ENCODE measurements at regions not wholly inside any gene's neighbourhood (a gene's known extent, or its start where the extent isn't known, plus 50 kb on each side); places are given as distances from the start of the nearest gene placed in this dataset.
A peak's percentile ranks its signal among the peaks of the same experiment; 100 is the strongest.
"Not testable (repeated sequence)": the region's sequence is repeated elsewhere in the genome, so short reads cannot be mapped to it uniquely, and the experiment has no call there.

DNA sequence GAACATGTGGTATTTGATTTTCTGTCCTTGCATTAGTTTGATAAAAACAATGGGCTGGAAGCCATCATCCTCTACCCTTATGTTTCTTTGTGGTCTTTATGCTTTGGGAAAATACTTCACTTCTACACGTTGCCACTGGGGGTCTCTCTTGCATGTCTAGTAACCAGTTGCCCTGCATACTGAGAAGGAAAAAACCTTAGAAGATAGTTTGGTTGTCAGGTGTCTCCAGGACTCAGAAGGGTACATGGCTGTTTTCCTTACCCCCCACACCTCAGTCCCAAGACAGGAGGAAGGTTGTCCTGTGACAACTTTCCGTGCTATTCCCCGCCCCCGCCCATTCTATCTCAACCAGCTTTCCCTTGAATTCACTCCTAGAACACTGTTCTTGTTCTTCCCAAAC, 62.1 kb upstream of the LANCL3 start:
- no peak for DNase-seq

DNA sequence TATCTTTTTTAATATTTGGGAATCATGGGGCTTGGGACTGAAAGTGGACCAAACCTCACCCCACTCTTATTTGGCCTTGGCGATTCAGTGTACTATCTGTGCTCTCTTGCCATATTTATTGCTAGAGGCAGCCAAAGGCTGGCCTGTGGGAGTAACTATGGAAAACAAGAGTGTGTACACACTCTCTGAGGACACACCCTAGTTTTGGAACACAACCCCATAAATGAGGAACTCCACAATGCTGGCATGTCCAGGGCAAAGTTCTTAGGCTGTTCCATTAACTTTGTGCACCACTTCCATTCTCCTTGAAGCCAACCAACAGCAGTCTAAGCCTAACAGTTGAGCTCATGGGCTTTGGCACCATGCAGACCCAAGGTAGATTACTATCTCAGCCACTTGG, 54.9 kb upstream of the LANCL3 start:
- not testable (repeated sequence) for DNase-seq

DNA sequence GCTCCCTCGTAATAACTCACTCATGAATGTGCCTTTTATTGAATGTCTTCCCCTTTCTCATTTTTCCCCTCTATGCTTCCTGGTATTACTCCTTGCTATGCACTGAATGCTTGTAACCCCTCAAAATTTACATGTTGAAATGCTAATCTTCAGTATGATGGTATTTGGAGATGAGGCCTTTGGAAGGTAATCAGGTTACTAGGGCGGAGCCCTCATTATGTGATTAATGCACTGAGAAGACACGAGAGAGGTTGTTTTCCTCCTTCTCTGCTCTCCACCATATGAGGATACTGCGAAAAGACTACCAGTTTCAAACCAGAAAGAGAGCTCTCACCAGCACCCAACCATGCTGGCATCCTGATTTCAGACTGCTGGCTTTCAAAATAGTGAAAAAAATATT, 52.2 kb upstream of the LANCL3 start:
- DNase-seq = not testable (repeated sequence)

DNA sequence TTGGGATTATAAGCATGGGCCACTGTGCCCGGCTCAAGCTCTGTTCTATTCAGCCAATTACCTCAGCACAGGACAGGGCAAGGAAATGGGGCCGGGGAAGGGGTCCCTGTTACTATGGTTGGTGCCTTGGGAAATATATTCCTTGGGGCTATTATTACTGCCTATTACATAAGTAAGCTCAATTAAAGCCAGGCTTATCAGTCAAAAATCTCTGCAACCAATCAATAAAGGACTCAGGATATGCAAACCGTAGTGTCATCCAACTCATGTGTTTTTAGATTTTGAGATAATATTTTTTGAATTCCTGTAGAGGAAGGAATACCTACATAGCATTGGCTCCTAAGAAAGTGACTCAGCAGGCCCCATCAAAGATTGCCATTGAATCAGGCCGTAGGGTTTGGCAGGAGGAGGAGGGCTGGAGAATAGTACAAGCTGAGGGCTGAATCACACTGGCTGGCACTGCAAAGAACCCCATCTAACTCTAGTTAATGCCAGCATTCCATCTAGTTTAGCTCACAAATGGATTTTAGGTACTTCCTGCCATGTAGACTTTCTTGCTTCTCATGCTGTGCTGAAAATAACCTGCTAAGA, 50.5 kb upstream of the LANCL3 start:
- DNase-seq = peak in 1 of 58 donors; percentile 8
